HEK293 (cell line): ENCODE measurements at regions not wholly inside any gene's neighbourhood (a gene's known extent, or its start where the extent isn't known, plus 50 kb on each side); places are given as distances from the start of the nearest gene placed in this dataset.

Experiments used
- CTCF ChIA-PET: fragments of 350-600 bp; formaldehyde crosslinking; extraction: SDS; loops from one replicate; lab custom pipeline; 2021; ENCODE audit warnings: antibody characterized with exemption; lab: Yijun Ruan, JAX
- POLR2A ChIA-PET: fragments of 300-600 bp; formaldehyde crosslinking; extraction: SDS; loops from one replicate; lab custom pipeline; 2020; ENCODE audit warnings: antibody characterized with exemption, inconsistent platforms; lab: Yijun Ruan, JAX
- H3K27ac ChIP-seq: fragments of 200-500 bp; sonication (Bioruptor generic); 2 replicates; pipeline ENCODE4 v1.5.1; 2014; ENCODE audit warnings: low read depth, low read length, control low read depth, inconsistent platforms; ENCODE audit errors: extremely low read depth
- H3K36me3 ChIP-seq, 2 experiments: fragments of 200-500 bp in 1 of 2; sonication (Bioruptor generic) in 1 of 2; 1 replicate in 1 of 2; 2 replicates in 1 of 2; pipeline ENCODE4 v1.5.1; 2014 to 2017; ENCODE audit warnings: inconsistent platforms in 2 of 2, low read length in 2 of 2; ENCODE audit not compliant: control insufficient read depth in 2 of 2, insufficient read depth in 1 of 2
- H3K4me1 ChIP-seq: fragments of 200-500 bp; sonication (Bioruptor generic); 2 replicates; pipeline ENCODE4 v1.5.1; 2014; ENCODE audit warnings: mild to moderate bottlenecking, low read length, inconsistent platforms; ENCODE audit not compliant: control insufficient read depth, insufficient read depth
- H3K4me3 ChIP-seq: 2 replicates; pipeline ENCODE4 v1.5.1; 2011; ENCODE audit warnings: low read depth, mild to moderate bottlenecking, control low read depth, low read length, moderate library complexity
- H3K9me3 ChIP-seq: fragments of 200-500 bp; sonication (Bioruptor generic); 2 replicates; pipeline ENCODE4 v1.5.1; 2014; ENCODE audit warnings: low read depth, low read length, inconsistent platforms; ENCODE audit not compliant: control insufficient read depth, insufficient read depth
- FEZF1 ChIP-seq: fragments of 450-650 bp; formaldehyde crosslinking; IDR thresholded peaks from 2 replicates; pipeline ENCODE4 v1.5.1; 2016; ENCODE audit warnings: missing biosample characterization, missing genetic modification characterization
- GLI4 ChIP-seq: fragments of 450-650 bp; formaldehyde crosslinking; IDR thresholded peaks from 2 replicates; pipeline ENCODE4 v1.5.1; 2016; ENCODE audit warnings: missing biosample characterization, missing genetic modification characterization
- PRDM10 ChIP-seq: fragments of 450-650 bp; formaldehyde crosslinking; IDR thresholded peaks from 2 replicates; pipeline ENCODE4 v1.5.1; 2016; ENCODE audit warnings: missing biosample characterization, missing genetic modification characterization
- ZBTB17 ChIP-seq: fragments of 450-650 bp; formaldehyde crosslinking; IDR thresholded peaks from 2 replicates; pipeline ENCODE4 v1.5.1; 2016; ENCODE audit warnings: missing biosample characterization, missing genetic modification characterization
- ZBTB21 ChIP-seq: fragments of 450-650 bp; formaldehyde crosslinking; IDR thresholded peaks from 2 replicates; pipeline ENCODE4 v1.5.1; 2017; ENCODE audit warnings: missing biosample characterization, missing genetic modification characterization
- ZBTB7A ChIP-seq: fragments of 450-650 bp; formaldehyde crosslinking; IDR thresholded peaks from 2 replicates; pipeline ENCODE4 v1.5.1; 2016; ENCODE audit warnings: low read depth, missing biosample characterization, missing genetic modification characterization
- ZNF114 ChIP-seq: fragments of 450-650 bp; formaldehyde crosslinking; IDR thresholded peaks from 2 replicates; pipeline ENCODE4 v1.5.0; 2017; ENCODE audit warnings: missing biosample characterization, missing genetic modification characterization
- ZNF132 ChIP-seq: fragments of 450-650 bp; formaldehyde crosslinking; IDR thresholded peaks from 2 replicates; pipeline ENCODE4 v1.5.1; 2017; ENCODE audit warnings: missing biosample characterization, missing genetic modification characterization, borderline replicate concordance
- ZNF140 ChIP-seq: fragments of 450-650 bp; formaldehyde crosslinking; IDR thresholded peaks from 2 replicates; pipeline ENCODE4 v1.5.1; 2016; ENCODE audit warnings: missing biosample characterization, missing genetic modification characterization
- ZNF157 ChIP-seq: fragments of 450-650 bp; formaldehyde crosslinking; IDR thresholded peaks from 2 replicates; pipeline ENCODE4 v1.5.1; 2016; ENCODE audit warnings: missing biosample characterization, missing genetic modification characterization
- ZNF18 ChIP-seq: fragments of 450-650 bp; formaldehyde crosslinking; IDR thresholded peaks from 2 replicates; pipeline ENCODE4 v1.5.1; 2016; ENCODE audit warnings: missing biosample characterization, missing genetic modification characterization
- ZNF266 ChIP-seq: fragments of 450-650 bp; formaldehyde crosslinking; IDR thresholded peaks from 2 replicates; pipeline ENCODE4 v1.5.1; 2016; ENCODE audit warnings: missing biosample characterization, missing genetic modification characterization, low read depth
- ZNF280C ChIP-seq: fragments of 450-650 bp; formaldehyde crosslinking; IDR thresholded peaks from 2 replicates; pipeline ENCODE4 v1.5.1; 2016; ENCODE audit warnings: missing biosample characterization, missing genetic modification characterization
- ZNF530 ChIP-seq: fragments of 450-650 bp; formaldehyde crosslinking; IDR thresholded peaks from 2 replicates; pipeline ENCODE4 v1.5.1; 2016; ENCODE audit warnings: low read depth, missing biosample characterization, missing genetic modification characterization
- ZNF561 ChIP-seq: fragments of 450-650 bp; IDR thresholded peaks from 2 replicates; pipeline ENCODE4 v1.5.1; 2018; ENCODE audit warnings: missing biosample characterization, missing genetic modification characterization, borderline replicate concordance
- ZNF600 ChIP-seq: fragments of 450-650 bp; formaldehyde crosslinking; IDR thresholded peaks from 2 replicates; pipeline ENCODE4 v1.5.1; 2016; ENCODE audit warnings: missing biosample characterization, missing genetic modification characterization
- ZNF670 ChIP-seq: fragments of 450-650 bp; formaldehyde crosslinking; IDR thresholded peaks from 2 replicates; pipeline ENCODE4 v1.5.1; 2016; ENCODE audit warnings: missing biosample characterization, missing genetic modification characterization, low read depth
- ZNF776 ChIP-seq: fragments of 450-650 bp; formaldehyde crosslinking; IDR thresholded peaks from 2 replicates; pipeline ENCODE4 v1.5.0; 2017; ENCODE audit warnings: missing biosample characterization, missing genetic modification characterization, borderline replicate concordance
- TF ChIP-seq, protein P1 (sequence below): fragments of 450-650 bp; formaldehyde crosslinking; IDR thresholded peaks from 2 replicates; pipeline ENCODE4 v1.5.1; 2017; ENCODE audit warnings: missing biosample characterization, missing genetic modification characterization

- Histone ChIP-seq H3K27ac (no peak overlapping the region), H3K36me3 (no peaks in the 10 kb centered on the region), H3K4me1 (no peaks in the 10 kb centered on the region), H3K9me3 (no peaks in the 10 kb centered on the region; the same call in 1 of the 2 replicates), H3K4me3 (no peak overlapping the region)
- CTCF ChIA-PET, result no interaction called here
- POLR2A ChIA-PET, result no interaction called here
- TF ChIP-seq, protein P1, sequence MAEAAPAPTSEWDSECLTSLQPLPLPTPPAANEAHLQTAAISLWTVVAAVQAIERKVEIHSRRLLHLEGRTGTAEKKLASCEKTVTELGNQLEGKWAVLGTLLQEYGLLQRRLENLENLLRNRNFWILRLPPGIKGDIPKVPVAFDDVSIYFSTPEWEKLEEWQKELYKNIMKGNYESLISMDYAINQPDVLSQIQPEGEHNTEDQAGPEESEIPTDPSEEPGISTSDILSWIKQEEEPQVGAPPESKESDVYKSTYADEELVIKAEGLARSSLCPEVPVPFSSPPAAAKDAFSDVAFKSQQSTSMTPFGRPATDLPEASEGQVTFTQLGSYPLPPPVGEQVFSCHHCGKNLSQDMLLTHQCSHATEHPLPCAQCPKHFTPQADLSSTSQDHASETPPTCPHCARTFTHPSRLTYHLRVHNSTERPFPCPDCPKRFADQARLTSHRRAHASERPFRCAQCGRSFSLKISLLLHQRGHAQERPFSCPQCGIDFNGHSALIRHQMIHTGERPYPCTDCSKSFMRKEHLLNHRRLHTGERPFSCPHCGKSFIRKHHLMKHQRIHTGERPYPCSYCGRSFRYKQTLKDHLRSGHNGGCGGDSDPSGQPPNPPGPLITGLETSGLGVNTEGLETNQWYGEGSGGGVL (tag by site-specific recombination), result no peak
- TF ChIP-seq FEZF1 (tag by site-specific recombination), result no peak
- TF ChIP-seq ZNF280C, result no peak
- no peak for TF ChIP-seq ZBTB7A
- TF ChIP-seq ZNF776 (tag by site-specific recombination), result no peak
- no peak for TF ChIP-seq ZNF140 (tag by site-specific recombination)
- no peak for TF ChIP-seq GLI4 (tag by site-specific recombination)
- no peak for TF ChIP-seq ZNF157 (tag by site-specific recombination)
- TF ChIP-seq ZNF266 (tag by site-specific recombination), result no peak
- TF ChIP-seq ZNF600 (tag by site-specific recombination), result no peak
- TF ChIP-seq ZNF114 (tag by site-specific recombination), result no peak
- no peak for TF ChIP-seq ZNF561 (tag by site-specific recombination)
- no peak for TF ChIP-seq ZNF530
- TF ChIP-seq ZBTB17, result no peak
- TF ChIP-seq ZNF18 (tag by site-specific recombination), result no peak
- no peak for TF ChIP-seq PRDM10 (tag by site-specific recombination)
- no peak for TF ChIP-seq ZNF670 (tag by site-specific recombination)
- no peak for TF ChIP-seq ZNF132 (tag by site-specific recombination)
- no peak for TF ChIP-seq ZBTB21 (tag by site-specific recombination)
These were observed 79.0 kb upstream of the CELF2 start for GRCh38 chr10:10938676-10939075.
